SIG-M5 (cell line): ENCODE measurements at regions not wholly inside any gene's neighbourhood (a gene's known extent, or its start where the extent isn't known, plus 50 kb on each side); places are given as distances from the start of the nearest gene placed in this dataset.
"Not testable (repeated sequence)": the region's sequence is repeated elsewhere in the genome, so short reads cannot be mapped to it uniquely, and the experiment has no call there.

Source experiments
- DNase-seq: peaks from one replicate; lab custom pipeline; 2025; lab: John Stamatoyannopoulos, UW

GRCh38 chr6:3921663-3922062, 72.5 kb downstream of the FAM50B start:
- DNase-seq, result no peak

GRCh38 chr6:3922619-3923018, 73.4 kb downstream of the FAM50B start:
- DNase-seq, result not testable (repeated sequence)

GRCh38 chr6:3925223-3926149, 76.3 kb downstream of the FAM50B start:
- not testable (repeated sequence) for DNase-seq

- DNase-seq, result no peak
These were observed 76.9 kb downstream of the FAM50B start for GRCh38 chr6:3926150-3926482.

- no peak for DNase-seq
These were observed 78.9 kb downstream of the FAM50B start for GRCh38 chr6:3928111-3928510.

GRCh38 chr6:3929281-3929798, 80.2 kb downstream of the FAM50B start:
- no peak for DNase-seq

GRCh38 chr6:3937438-3937837, 88.3 kb downstream of the FAM50B start:
- no peak for DNase-seq

GRCh38 chr6:3938715-3939367, 89.7 kb downstream of the FAM50B start:
- no peak for DNase-seq

- no peak for DNase-seq
These were observed 90.3 kb downstream of the FAM50B start for GRCh38 chr6:3939368-3939958.

GRCh38 chr6:3939964-3940363, 90.8 kb downstream of the FAM50B start:
- DNase-seq, result no peak

- no peak for DNase-seq
These were observed 91.5 kb downstream of the FAM50B start for GRCh38 chr6:3940703-3941102.

GRCh38 chr6:3943331-3943765, 94.2 kb downstream of the FAM50B start:
- DNase-seq, result no peak

- no peak for DNase-seq
These were observed 95.1 kb downstream of the FAM50B start for GRCh38 chr6:3944246-3944645.

- DNase-seq, result no peak
These were observed 97.6 kb downstream of the FAM50B start for GRCh38 chr6:3946778-3947177.

- no peak for DNase-seq
These were observed 99.7 kb downstream of the FAM50B start for GRCh38 chr6:3948866-3949265.

- DNase-seq, result no peak
These were observed 100.3 kb downstream of the FAM50B start for GRCh38 chr6:3949521-3949920.

- no peak for DNase-seq
These were observed 106.9 kb downstream of the FAM50B start for GRCh38 chr6:3956054-3956453.

GRCh38 chr6:3957321-3957720, 108.1 kb downstream of the FAM50B start:
- DNase-seq, result no peak

- no peak for DNase-seq
These were observed 109.1 kb downstream of the FAM50B start for GRCh38 chr6:3958255-3958654.

- DNase-seq, result no peak
These were observed 110.2 kb downstream of the FAM50B start for GRCh38 chr6:3959385-3959784.

- no peak for DNase-seq
These were observed 111.7 kb downstream of the FAM50B start for GRCh38 chr6:3960754-3961361.

- DNase-seq, result no peak
These were observed 112.5 kb downstream of the FAM50B start for GRCh38 chr6:3961581-3962215.
